SK-N-SH (cell line): ENCODE measurements at regions not wholly inside any gene's neighbourhood (a gene's known extent, or its start where the extent isn't known, plus 50 kb on each side); places are given as distances from the start of the nearest gene placed in this dataset.
"Not testable (repeated sequence)": the region's sequence is repeated elsewhere in the genome, so short reads cannot be mapped to it uniquely, and the experiment has no call there.

Source experiments
- CTCF ChIA-PET: fragments of 300-600, 350-600 bp; formaldehyde crosslinking; extraction: SDS; loops from one replicate; lab custom pipeline; 2021; lab: Yijun Ruan, JAX
- POLR2A ChIA-PET: fragments of 350-600 bp; sonication (Branson Sonifier 250); formaldehyde crosslinking; extraction: SDS; loops from one replicate; lab custom pipeline; 2020; ENCODE audit warnings: antibody characterized with exemption, inconsistent platforms; lab: Yijun Ruan, JAX
- DNase-seq: peaks from one replicate; pipeline ENCODE4 v3.0.0; 2012
- H2AFZ ChIP-seq: fragments of 200-600 bp; sonication (generic); 2 replicates; pipeline ENCODE4 v1.8.1; 2016; ENCODE audit warnings: antibody characterized with exemption, mild to moderate bottlenecking, low read depth
- H3F3A ChIP-seq: fragments of 200-600 bp; sonication (generic); replicated peaks from 2 replicates; pipeline ENCODE3; 2016; ENCODE audit warnings: antibody characterized with exemption, mild to moderate bottlenecking; ENCODE audit not compliant: insufficient read depth
- H3K27ac ChIP-seq, 2 experiments: fragments of 200-500 bp in 1 of 2; fragments of 200-600 bp in 1 of 2; sonication (Bioruptor generic) in 1 of 2; sonication (generic), shearing (Covaris generic) in 1 of 2; 2 replicates each; pipeline versions ENCODE4 v1.5.1 to v1.6.1; 2014 to 2016; ENCODE audit warnings: low read depth in 2 of 2, inconsistent platforms in 1 of 2, low read length in 1 of 2, mild to moderate bottlenecking in 1 of 2, mixed read lengths in 1 of 2
- H3K27me3 ChIP-seq: fragments of 200-600 bp; sonication (generic), shearing (Covaris generic); 2 replicates; pipeline ENCODE4 v1.6.1; 2016; ENCODE audit warnings: mixed run types; ENCODE audit not compliant: insufficient read depth
- H3K36me3 ChIP-seq, 2 experiments: fragments of 200-500 bp in 1 of 2; fragments of 200-600 bp in 1 of 2; sonication (Bioruptor generic) in 1 of 2; sonication (generic) in 1 of 2; replicated peaks in 1 of 2; 2 replicates each; pipeline versions ENCODE3 to v1.5.1; 2014 to 2016; ENCODE audit warnings: low read length in 1 of 2, mild to moderate bottlenecking in 1 of 2; ENCODE audit not compliant: insufficient read depth in 2 of 2, control insufficient read depth in 1 of 2
- H3K4me1 ChIP-seq, 2 experiments: fragments of 200-500 bp in 1 of 2; fragments of 200-600 bp in 1 of 2; sonication (Bioruptor generic) in 1 of 2; sonication (generic), shearing (Covaris generic) in 1 of 2; 2 replicates each; pipeline versions ENCODE4 v1.5.1 to v1.6.1; 2014 to 2016; ENCODE audit warnings: low read depth in 1 of 2, low read length in 1 of 2, mixed run types in 1 of 2; ENCODE audit not compliant: insufficient read depth in 2 of 2, control insufficient read depth in 1 of 2
- H3K4me2 ChIP-seq: fragments of 200-600 bp; sonication (generic), shearing (Covaris generic); 2 replicates; pipeline ENCODE4 v1.6.1; 2017; ENCODE audit warnings: mixed run types
- H3K4me3 ChIP-seq, 2 experiments: fragments of 200-500 bp in 1 of 2; fragments of 200-600 bp in 1 of 2; sonication (Bioruptor generic) in 1 of 2; sonication (generic), shearing (Covaris generic) in 1 of 2; 2 replicates each; pipeline versions ENCODE4 v1.5.1 to v1.8.1; 2014 to 2016; ENCODE audit warnings: low read depth in 2 of 2, inconsistent platforms in 1 of 2, low read length in 1 of 2, mild to moderate bottlenecking in 1 of 2, mixed read lengths in 1 of 2, moderate library complexity in 1 of 2
- H3K79me2 ChIP-seq: fragments of 200-600 bp; sonication (generic); 2 replicates; pipeline ENCODE4 v1.8.1; 2017; ENCODE audit warnings: mild to moderate bottlenecking; ENCODE audit not compliant: insufficient read depth
- H3K9ac ChIP-seq: fragments of 200-600 bp; sonication (generic); 2 replicates; pipeline ENCODE4 v1.6.1; 2017; ENCODE audit warnings: mixed run types
- H3K9me2 ChIP-seq: fragments of 200-600 bp; sonication (generic); 2 replicates; pipeline ENCODE4 v1.6.1; 2017; ENCODE audit warnings: mixed run types
- H3K9me3 ChIP-seq: fragments of 200-600 bp; sonication (generic); 2 replicates; pipeline ENCODE4 v1.6.1; 2017; ENCODE audit warnings: mixed run types, mild to moderate bottlenecking, moderate library complexity
- H4K20me1 ChIP-seq: fragments of 200-600 bp; sonication (generic); 2 replicates; pipeline ENCODE4 v1.6.1; 2017; ENCODE audit warnings: mild to moderate bottlenecking, mixed run types; ENCODE audit not compliant: insufficient read depth
- CHD2 ChIP-seq: fragments of 150-350 bp; IDR thresholded peaks from 2 replicates; pipeline ENCODE4 v1.6.1; 2018; ENCODE audit warnings: low read length; ENCODE audit not compliant: partially characterized antibody
- GATA2 ChIP-seq: sonication (generic); formaldehyde crosslinking; IDR thresholded peaks from 2 replicates; pipeline ENCODE4 v1.5.0; 2020; ENCODE audit warnings: mild to moderate bottlenecking, missing genetic modification reagents
- MEF2A ChIP-seq: IDR thresholded peaks from 2 replicates; pipeline ENCODE4 v1.4.0; 2012; ENCODE audit warnings: low read depth, borderline replicate concordance
- PBX3 ChIP-seq: IDR thresholded peaks from 2 replicates; pipeline ENCODE4; 2012
- RCOR1 ChIP-seq: fragments of 150-350 bp; IDR thresholded peaks from 2 replicates; pipeline ENCODE4 v1.6.1; 2017; ENCODE audit warnings: antibody characterized with exemption, low read length
- RXRA ChIP-seq: IDR thresholded peaks from 2 replicates; pipeline ENCODE4 v1.4.0; 2012; ENCODE audit warnings: low read depth, mild to moderate bottlenecking, borderline replicate concordance
- SIN3A ChIP-seq: IDR thresholded peaks from 2 replicates; pipeline ENCODE4 v1.6.1; 2012; ENCODE audit warnings: low read depth, mild to moderate bottlenecking, low read length, moderate library complexity, borderline replicate concordance
- SMC3 ChIP-seq: IDR thresholded peaks from 2 replicates; pipeline ENCODE4 v1.6.1; 2012; ENCODE audit warnings: low read depth, low read length, improper control_type of control experiment
- WGBS: methylation state at CpG from one replicate; pipeline ENCODE4 v1.1.6; 2017; ENCODE audit warnings: low lambda C conversion rate; 5-methylcytosine and 5-hydroxymethylcytosine counted together
- TF ChIP-seq, protein P1 (sequence below): fragments of 200-600 bp; sonication (generic); IDR thresholded peaks from 2 replicates; pipeline ENCODE4 v1.6.1; 2017; ENCODE audit warnings: antibody characterized with exemption, mild to moderate bottlenecking, moderate library complexity
- TF ChIP-seq, protein P2 (sequence below): fragments of 150-350 bp; IDR thresholded peaks from 2 replicates; pipeline ENCODE4 v1.6.1; 2017; ENCODE audit warnings: antibody characterized with exemption, low read length, low read depth, borderline replicate concordance

- peaks cover 0 to 4% of the 10 kb centered on the region in 2 experiments for H3K36me3 ChIP-seq
- no peak overlapping the region for H3K4me2 ChIP-seq
- H3K4me1 ChIP-seq = no peaks in the 10 kb centered on the region
- H3K4me3 ChIP-seq = no peak overlapping the region
- DNase-seq = no peak
- no peak for TF ChIP-seq CHD2
- TF ChIP-seq GATA2 (CRISPR knock-in tag) = no peak
- TF ChIP-seq PBX3 = no peak
- no peak for TF ChIP-seq SIN3A
- no peak for TF ChIP-seq SMC3
- no peak for TF ChIP-seq RXRA
- TF ChIP-seq, protein P1, sequence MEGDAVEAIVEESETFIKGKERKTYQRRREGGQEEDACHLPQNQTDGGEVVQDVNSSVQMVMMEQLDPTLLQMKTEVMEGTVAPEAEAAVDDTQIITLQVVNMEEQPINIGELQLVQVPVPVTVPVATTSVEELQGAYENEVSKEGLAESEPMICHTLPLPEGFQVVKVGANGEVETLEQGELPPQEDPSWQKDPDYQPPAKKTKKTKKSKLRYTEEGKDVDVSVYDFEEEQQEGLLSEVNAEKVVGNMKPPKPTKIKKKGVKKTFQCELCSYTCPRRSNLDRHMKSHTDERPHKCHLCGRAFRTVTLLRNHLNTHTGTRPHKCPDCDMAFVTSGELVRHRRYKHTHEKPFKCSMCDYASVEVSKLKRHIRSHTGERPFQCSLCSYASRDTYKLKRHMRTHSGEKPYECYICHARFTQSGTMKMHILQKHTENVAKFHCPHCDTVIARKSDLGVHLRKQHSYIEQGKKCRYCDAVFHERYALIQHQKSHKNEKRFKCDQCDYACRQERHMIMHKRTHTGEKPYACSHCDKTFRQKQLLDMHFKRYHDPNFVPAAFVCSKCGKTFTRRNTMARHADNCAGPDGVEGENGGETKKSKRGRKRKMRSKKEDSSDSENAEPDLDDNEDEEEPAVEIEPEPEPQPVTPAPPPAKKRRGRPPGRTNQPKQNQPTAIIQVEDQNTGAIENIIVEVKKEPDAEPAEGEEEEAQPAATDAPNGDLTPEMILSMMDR = no peak
- TF ChIP-seq, protein P2, sequence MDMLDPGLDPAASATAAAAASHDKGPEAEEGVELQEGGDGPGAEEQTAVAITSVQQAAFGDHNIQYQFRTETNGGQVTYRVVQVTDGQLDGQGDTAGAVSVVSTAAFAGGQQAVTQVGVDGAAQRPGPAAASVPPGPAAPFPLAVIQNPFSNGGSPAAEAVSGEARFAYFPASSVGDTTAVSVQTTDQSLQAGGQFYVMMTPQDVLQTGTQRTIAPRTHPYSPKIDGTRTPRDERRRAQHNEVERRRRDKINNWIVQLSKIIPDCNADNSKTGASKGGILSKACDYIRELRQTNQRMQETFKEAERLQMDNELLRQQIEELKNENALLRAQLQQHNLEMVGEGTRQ = no peak
- TF ChIP-seq MEF2A = no peak
- TF ChIP-seq RCOR1 = no peak
- TF ChIP-seq, all 33 proteins: peak for 0
- WGBS = 63% methylated on average over 2 of the region's 2 CpGs
- Histone ChIP-seq H3K9ac (no peak overlapping the region), H3K27me3 (no peaks in the 10 kb centered on the region), H2AFZ (no peak overlapping the region), H3K9me3 (no peaks in the 10 kb centered on the region), H4K20me1 (no peaks in the 10 kb centered on the region), H3K27ac (no peak overlapping the region), H3K9me2 (no peaks in the 10 kb centered on the region), H3K79me2 (no peaks in the 10 kb centered on the region), H3F3A (no peaks in the 10 kb centered on the region)
- CTCF ChIA-PET = no interaction called here
- POLR2A ChIA-PET = no interaction called here
Observed at GRCh38 chr12:105499205-105499604, 168.7 kb downstream of the C12orf75 start.

GRCh38 chr12:105500676-105501075 is 170.2 kb downstream of the C12orf75 start:
- CTCF ChIA-PET, DNase-seq, H3K36me3 ChIP-seq, H4K20me1 ChIP-seq, H3K4me2 ChIP-seq, H3K9ac ChIP-seq, H2AFZ ChIP-seq, POLR2A ChIA-PET, H3F3A ChIP-seq, H3K27me3 ChIP-seq, H3K79me2 ChIP-seq, H3K9me3 ChIP-seq, H3K4me3 ChIP-seq, H3K27ac ChIP-seq, H3K9me2 ChIP-seq, H3K4me1 ChIP-seq: not testable (repeated sequence)
- WGBS = 92% methylated on average over 12 of the region's 12 CpGs
